ENCODE measurements at regions not wholly inside any gene's neighbourhood (a gene's known extent, or its start where the extent isn't known, plus 50 kb on each side); places are given as distances from the start of the nearest gene placed in this dataset.

- no peak for TF ChIP-seq CTCF (IDR thresholded peaks at IDR 0.05)
- TF ChIP-seq SIN3A (IDR thresholded peaks at IDR 0.05; ENCODE audit: borderline replicate concordance, insufficient read depth, low read depth, low read length) = no peak
Observed at GRCh38 chr22:20653795-20654342, 120.0 kb upstream of the SERPIND1 start.
